Adrenal gland (tissue), 9 donors: ENCODE measurements at regions not wholly inside any gene's neighbourhood (a gene's known extent, or its start where the extent isn't known, plus 50 kb on each side); places are given as distances from the start of the nearest gene placed in this dataset.

Source experiments
- DNase-seq, 7 donors: peaks; one replicate each; pipeline ENCODE4 v3.0.0-alpha.2; 2019 to 2020
- H3K27ac ChIP-seq, 5 donors: fragments of 200-600 bp; sonication (generic) in 4 of 5; 1 replicate in 3 of 5; 2 replicates in 2 of 5; pipeline versions ENCODE4 v1.5.1 to v1.8.0; 2016 to 2020; ENCODE audit warnings: mild to moderate bottlenecking in 1 of 5
- H3K27me3 ChIP-seq: fragments of 200-600 bp; 2 replicates; pipeline ENCODE4 v1.8.0; 2021
- H3K36me3 ChIP-seq, 2 donors: fragments of 200-600 bp; replicated peaks in 1 of 2; 1 replicate in 1 of 2; 2 replicates in 1 of 2; pipeline versions ENCODE4 v1.5.1 to v1.8.0; 2018 to 2022
- H3K4me1 ChIP-seq, 2 donors: fragments of 200-600 bp; replicated peaks in 1 of 2; 1 replicate in 1 of 2; 2 replicates in 1 of 2; pipeline versions ENCODE4 v1.5.1 to v1.8.0; 2018 to 2021
- H3K4me3 ChIP-seq, 4 donors: fragments of 200-600 bp; sonication (generic) in 3 of 4; one replicate each; pipeline ENCODE4 v1.5.1; 2016 to 2018
- H3K9me3 ChIP-seq, 3 donors: fragments of 200-600 bp; sonication (generic) in 1 of 3; replicated peaks in 1 of 3; 1 replicate in 2 of 3; 2 replicates in 1 of 3; pipeline versions ENCODE4 v1.5.1 to v1.8.0; 2016 to 2021
- CTCF ChIP-seq, 6 experiments: fragments of 450-650 bp in 4 of 6; fragments of 200-600 bp in 2 of 6; sonication (generic) in 1 of 6; IDR thresholded peaks; 1 replicate in 5 of 6; 2 replicates in 1 of 6; pipeline versions ENCODE4 v1.5.1 to v1.8.0; 2016 to 2021; ENCODE audit warnings: antibody characterized with exemption in 6 of 6, mild to moderate bottlenecking in 2 of 6, moderate library complexity in 1 of 6
- POLR2A ChIP-seq, 2 donors: fragments of 450-650 bp; IDR thresholded peaks; one replicate each; pipeline ENCODE4 v1.6.1; 2017; ENCODE audit warnings: antibody characterized with exemption in 2 of 2, mild to moderate bottlenecking in 2 of 2, moderate library complexity in 1 of 2
- WGBS, 4 donors: extraction: QIAGEN DNeasy Blood & Tissue Kit in 2 of 4; methylation state at CpG; one replicate each; pipeline versions ENCODE4 v1.1.5 to v1.1.7; 2013 to 2017; 5-methylcytosine and 5-hydroxymethylcytosine counted together
- intact Hi-C, 2 donors: fragments of 100-400 bp; cut with DNase I; formaldehyde crosslinking; loops; one replicate each; pipeline versions ENCODE4 v1.14.1 to v1.15.0; 2022 to 2023
- donor health status: healthy with polysubstance abuse.
- donor health status: Bipolar disorder and iron deficiency.
- donor health status: DM: yes; HTN: yes; CAD: no.
- donor health status: DM: no; HTN: no; CAD: no.
- donor health status: DM: no; HTN: no; CAD: no.

GRCh38 chr2:17030047-17030446 is 364.4 kb upstream of the CYRIA start:
- no peaks in the 10 kb centered on the region for H3K9me3 ChIP-seq
- no peaks in the 10 kb centered on the region for H3K36me3 ChIP-seq
- no peak overlapping the region for H3K27ac ChIP-seq
- no peak overlapping the region for H3K4me3 ChIP-seq
- no peak for DNase-seq
- TF ChIP-seq CTCF (IDR thresholded peaks at IDR 0.05) (no peak), POLR2A (IDR thresholded peaks at IDR 0.05) (no peak)
- H3K4me1 ChIP-seq: no peaks in the 10 kb centered on the region
- intact Hi-C loops: no loop called here
- no peaks in the 10 kb centered on the region for H3K27me3 ChIP-seq
- 32 to 55% (median 40%) methylated on average over 2 of the region's 2 CpGs for WGBS, 4 donors

- Histone ChIP-seq H3K27me3 (no peaks in the 10 kb centered on the region), H3K4me1 (no peaks in the 10 kb centered on the region), H3K27ac (no peak overlapping the region), H3K9me3 (no peaks in the 10 kb centered on the region), H3K36me3 (no peaks in the 10 kb centered on the region), H3K4me3 (no peak overlapping the region)
- TF ChIP-seq POLR2A (IDR thresholded peaks at IDR 0.05) (no peak), CTCF (IDR thresholded peaks at IDR 0.05) (no peak)
- no peak for DNase-seq
- intact Hi-C loops: no loop called here
- 43 to 51% (median 44%) methylated on average over 3 of the region's 3 CpGs for WGBS, 4 donors
These were observed 346.7 kb upstream of the CYRIA start for GRCh38 chr2:17012297-17012696.

GRCh38 chr2:17010104-17010503 is 344.5 kb upstream of the CYRIA start:
- H3K27ac ChIP-seq: no peak overlapping the region
- no peaks in the 10 kb centered on the region for H3K9me3 ChIP-seq
- no peaks in the 10 kb centered on the region for H3K36me3 ChIP-seq
- no peak overlapping the region for H3K4me3 ChIP-seq
- H3K27me3 ChIP-seq: no peaks in the 10 kb centered on the region
- H3K4me1 ChIP-seq: no peaks in the 10 kb centered on the region
- TF ChIP-seq CTCF (IDR thresholded peaks at IDR 0.05): no peak
- TF ChIP-seq POLR2A (IDR thresholded peaks at IDR 0.05): no peak
- WGBS, 4 donors: 83 to 95% (median 89%) methylated on average over 2 of the region's 2 CpGs
- no peak for DNase-seq
- intact Hi-C loops: no loop called here

GRCh38 chr2:17000184-17000482 is 334.5 kb upstream of the CYRIA start:
- no peak for DNase-seq
- H3K36me3 ChIP-seq: no peaks in the 10 kb centered on the region
- H3K9me3 ChIP-seq: no peaks in the 10 kb centered on the region
- H3K27ac ChIP-seq: no peak overlapping the region
- H3K27me3 ChIP-seq: no peaks in the 10 kb centered on the region
- no peak overlapping the region for H3K4me3 ChIP-seq
- no peaks in the 10 kb centered on the region for H3K4me1 ChIP-seq
- 79 to 86% (median 84%) methylated on average over 1 of the region's 1 CpG for WGBS, 4 donors
- TF ChIP-seq POLR2A (IDR thresholded peaks at IDR 0.05): no peak
- TF ChIP-seq CTCF (IDR thresholded peaks at IDR 0.05): no peak
- intact Hi-C loops: loop anchor here in 1 of 2 donors (10.0 kb wide), 1 partner anchor 675 kb away; no protein-coding TSS in a partner anchor
